Endothelial cell (in vitro differentiated cells): ENCODE measurements at regions not wholly inside any gene's neighbourhood (a gene's known extent, or its start where the extent isn't known, plus 50 kb on each side); places are given as distances from the start of the nearest gene placed in this dataset.
A peak's percentile ranks its signal among the peaks of the same experiment; 100 is the strongest.

ENCODE experiments used
- DNase-seq: peaks from one replicate; pipeline ENCODE4 v3.0.0; 2021; ENCODE audit warnings: low spot score
- H3K27ac Mint-ChIP-seq: one replicate; pipeline ENCODE4 v1.8.0; 2021; ENCODE audit warnings: mixed read lengths, inconsistent platforms; ENCODE audit not compliant: unreplicated experiment
- H3K27me3 Mint-ChIP-seq: one replicate; pipeline ENCODE4 v1.8.0; 2021; ENCODE audit warnings: mild to moderate bottlenecking, moderate library complexity, mixed read lengths, inconsistent platforms; ENCODE audit not compliant: unreplicated experiment
- H3K36me3 Mint-ChIP-seq: one replicate; pipeline ENCODE4 v1.8.0; 2021; ENCODE audit warnings: mild to moderate bottlenecking, low read depth, mixed read lengths, inconsistent platforms; ENCODE audit not compliant: unreplicated experiment
- H3K4me1 Mint-ChIP-seq: one replicate; pipeline ENCODE4 v1.8.0; 2021; ENCODE audit warnings: mild to moderate bottlenecking, mixed read lengths, inconsistent platforms; ENCODE audit not compliant: unreplicated experiment
- H3K4me3 Mint-ChIP-seq: one replicate; pipeline ENCODE4 v1.8.0; 2021; ENCODE audit warnings: mild to moderate bottlenecking, mixed read lengths, inconsistent platforms; ENCODE audit not compliant: unreplicated experiment
- H3K9me3 Mint-ChIP-seq: one replicate; pipeline ENCODE4 v1.8.0; 2021; ENCODE audit warnings: mixed read lengths, inconsistent platforms; ENCODE audit not compliant: unreplicated experiment
- TF ChIP-seq, protein P1 (sequence below): fragments of 200-600 bp; sonication (generic); IDR thresholded peaks from one replicate; pipeline ENCODE4 v1.5.0; 2021; ENCODE audit warnings: antibody characterized with exemption; ENCODE audit not compliant: unreplicated experiment

DNA sequence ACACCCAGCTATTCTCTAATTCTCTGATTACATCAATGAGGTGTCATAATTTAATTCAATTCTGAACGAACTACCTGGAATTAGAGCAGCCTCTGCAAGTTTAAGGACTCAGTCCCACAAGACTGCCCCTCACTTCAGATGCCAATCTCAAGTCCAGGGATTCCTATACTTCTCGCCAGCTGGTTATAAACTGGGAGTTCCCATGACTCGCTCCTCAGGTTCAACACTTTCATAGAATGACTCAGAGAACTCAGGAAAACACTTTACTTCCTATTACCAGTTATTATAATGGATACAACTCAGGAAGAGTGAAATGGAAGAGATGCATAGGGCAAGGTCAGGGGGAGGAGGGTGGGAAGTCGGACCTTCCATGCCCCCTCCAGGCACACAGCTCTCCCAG is 112.3 kb upstream of the ATP5MC3 start:
- Mint-ChIP-seq H3K36me3 (no peaks in the 10 kb centered on the region), H3K27me3 (no peaks in the 10 kb centered on the region), H3K4me1 (peaks cover 13% of the 10 kb centered on the region), H3K4me3 (no peak overlapping the region), H3K9me3 (no peaks in the 10 kb centered on the region), H3K27ac (no peak overlapping the region)
- TF ChIP-seq, protein P1, sequence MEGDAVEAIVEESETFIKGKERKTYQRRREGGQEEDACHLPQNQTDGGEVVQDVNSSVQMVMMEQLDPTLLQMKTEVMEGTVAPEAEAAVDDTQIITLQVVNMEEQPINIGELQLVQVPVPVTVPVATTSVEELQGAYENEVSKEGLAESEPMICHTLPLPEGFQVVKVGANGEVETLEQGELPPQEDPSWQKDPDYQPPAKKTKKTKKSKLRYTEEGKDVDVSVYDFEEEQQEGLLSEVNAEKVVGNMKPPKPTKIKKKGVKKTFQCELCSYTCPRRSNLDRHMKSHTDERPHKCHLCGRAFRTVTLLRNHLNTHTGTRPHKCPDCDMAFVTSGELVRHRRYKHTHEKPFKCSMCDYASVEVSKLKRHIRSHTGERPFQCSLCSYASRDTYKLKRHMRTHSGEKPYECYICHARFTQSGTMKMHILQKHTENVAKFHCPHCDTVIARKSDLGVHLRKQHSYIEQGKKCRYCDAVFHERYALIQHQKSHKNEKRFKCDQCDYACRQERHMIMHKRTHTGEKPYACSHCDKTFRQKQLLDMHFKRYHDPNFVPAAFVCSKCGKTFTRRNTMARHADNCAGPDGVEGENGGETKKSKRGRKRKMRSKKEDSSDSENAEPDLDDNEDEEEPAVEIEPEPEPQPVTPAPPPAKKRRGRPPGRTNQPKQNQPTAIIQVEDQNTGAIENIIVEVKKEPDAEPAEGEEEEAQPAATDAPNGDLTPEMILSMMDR: no peak
- no peak for DNase-seq

DNA sequence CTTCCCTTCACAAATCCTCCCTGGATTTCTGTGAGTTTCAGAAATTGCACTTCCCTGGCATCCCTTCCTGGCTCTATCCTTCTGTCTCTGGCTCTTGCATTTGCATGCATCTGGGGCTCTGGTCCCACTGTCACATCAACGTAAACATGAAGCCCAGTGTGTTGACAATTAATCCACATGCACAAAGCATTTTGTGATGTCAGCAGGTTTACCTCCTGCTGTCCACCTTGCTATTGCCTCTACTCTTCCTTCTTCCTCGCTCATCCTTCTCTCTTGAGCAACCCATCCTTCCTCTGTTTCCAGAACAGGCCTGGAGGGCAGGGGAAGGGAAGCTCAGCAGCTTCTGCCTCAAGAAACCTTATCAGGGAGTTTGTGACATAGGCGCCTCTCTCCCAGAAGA is 111.7 kb upstream of the ATP5MC3 start:
- no peaks in the 10 kb centered on the region for H3K27me3 Mint-ChIP-seq
- H3K4me3 Mint-ChIP-seq: no peak overlapping the region

DNA sequence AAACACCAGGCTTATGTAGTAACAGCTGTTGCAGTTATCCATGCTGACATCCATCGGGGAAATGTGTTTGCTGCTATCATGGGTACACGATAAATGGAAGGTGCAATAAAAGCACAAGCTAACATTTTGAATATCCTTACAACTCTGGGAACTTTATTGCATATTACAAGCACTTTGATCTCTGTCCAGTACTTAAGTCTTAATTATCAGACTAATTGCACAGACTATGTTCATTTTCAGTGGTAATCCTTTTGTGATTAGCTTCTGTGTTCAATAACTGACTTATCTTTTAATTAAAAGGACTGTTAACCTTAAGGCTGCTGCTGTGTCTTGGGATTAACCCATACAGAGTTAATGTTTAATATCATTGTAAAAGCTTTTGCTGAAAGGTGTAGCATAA is 101.4 kb upstream of the ATP5MC3 start:
- Mint-ChIP-seq H3K27me3 (peaks cover 1% of the 10 kb centered on the region), H3K4me1 (no peaks in the 10 kb centered on the region), H3K36me3 (no peaks in the 10 kb centered on the region), H3K9me3 (no peaks in the 10 kb centered on the region), H3K4me3 (no peak overlapping the region), H3K27ac (no peak overlapping the region)
- TF ChIP-seq, protein P1: no peak
- no peak for DNase-seq

More for the DNA sequence above, 111.7 kb upstream of the ATP5MC3 start:
- H3K36me3 Mint-ChIP-seq: no peaks in the 10 kb centered on the region
- TF ChIP-seq, protein P1: no peak
- H3K27ac Mint-ChIP-seq: no peak overlapping the region
- DNase-seq: no peak
- H3K4me1 Mint-ChIP-seq: peaks cover 13% of the 10 kb centered on the region
- no peaks in the 10 kb centered on the region for H3K9me3 Mint-ChIP-seq

DNA sequence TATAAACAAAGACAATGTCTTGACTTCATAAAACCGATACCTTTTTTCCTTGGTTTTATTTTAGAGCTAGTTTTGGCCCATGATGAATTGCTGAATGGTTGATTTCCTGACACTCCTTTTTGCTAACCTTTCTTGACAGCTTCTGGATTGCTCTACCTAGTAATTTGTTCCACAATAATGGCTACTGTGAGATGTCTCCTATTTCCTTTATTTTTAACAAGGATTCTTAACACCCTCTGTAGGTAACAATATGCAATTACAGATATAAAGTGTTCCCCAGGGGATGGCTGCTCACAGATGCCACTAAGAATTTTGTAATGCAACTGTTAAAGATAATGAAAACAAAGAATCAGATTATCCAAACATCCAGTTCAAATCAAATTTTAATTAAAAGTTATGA is 100.8 kb upstream of the ATP5MC3 start:
- Mint-ChIP-seq H3K27me3 (peaks cover 1% of the 10 kb centered on the region), H3K27ac (no peak overlapping the region), H3K9me3 (no peaks in the 10 kb centered on the region), H3K4me1 (no peaks in the 10 kb centered on the region), H3K36me3 (no peaks in the 10 kb centered on the region), H3K4me3 (no peak overlapping the region)
- TF ChIP-seq, protein P1: peak; percentile 62
- DNase-seq: no peak

DNA sequence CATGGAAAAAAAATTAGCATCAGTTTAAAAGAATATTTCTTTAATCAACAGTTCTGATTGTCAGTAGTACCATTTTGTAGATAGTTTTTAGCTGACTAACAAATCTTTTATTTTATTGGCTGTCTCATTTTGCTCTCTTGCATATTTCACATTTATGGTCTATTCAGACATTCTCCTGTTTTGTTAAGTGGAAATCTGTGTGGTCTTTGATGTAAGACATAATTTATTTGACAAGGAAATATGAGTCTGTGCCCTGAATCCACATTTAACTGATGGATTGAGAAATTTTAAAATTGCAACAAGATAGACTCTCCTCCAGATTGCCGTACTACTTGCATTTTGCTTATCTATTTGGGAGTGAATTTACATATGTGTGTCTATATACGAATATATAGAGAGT is 96.3 kb upstream of the ATP5MC3 start:
- Mint-ChIP-seq H3K27ac (no peak overlapping the region), H3K9me3 (no peaks in the 10 kb centered on the region), H3K27me3 (no peaks in the 10 kb centered on the region), H3K4me1 (peaks cover 13% of the 10 kb centered on the region), H3K36me3 (no peaks in the 10 kb centered on the region), H3K4me3 (no peak overlapping the region)
- TF ChIP-seq, protein P1: no peak
- DNase-seq: no peak
